Posterior cingulate gyrus (tissue), 11 donors: ENCODE measurements at regions not wholly inside any gene's neighbourhood (a gene's known extent, or its start where the extent isn't known, plus 50 kb on each side); places are given as distances from the start of the nearest gene placed in this dataset.
A peak's percentile ranks its signal among the peaks of the same experiment; 100 is the strongest.
"Not testable (repeated sequence)": the region's sequence is repeated elsewhere in the genome, so short reads cannot be mapped to it uniquely, and the experiment has no call there.

Experiments
- DNase-seq, 10 donors: peaks; one replicate each; pipeline versions ENCODE4 v3.0.0 to v3.0.0-alpha.2; 2020 to 2021; ENCODE audit warnings: mixed read lengths in 3 of 10
- intact Hi-C: fragments of 100-400 bp; cut with DNase I; formaldehyde crosslinking; loops from one replicate; pipeline ENCODE4 v1.15.1; 2023

- no peak for DNase-seq
- intact Hi-C loops = no loop called here
These were observed 201.3 kb downstream of the AKAP7 start for GRCh38 chr6:131336596-131336995.

GRCh38 chr6:131346896-131347295 lies 211.6 kb downstream of the AKAP7 start:
- intact Hi-C loops, DNase-seq: not testable (repeated sequence)

DNA sequence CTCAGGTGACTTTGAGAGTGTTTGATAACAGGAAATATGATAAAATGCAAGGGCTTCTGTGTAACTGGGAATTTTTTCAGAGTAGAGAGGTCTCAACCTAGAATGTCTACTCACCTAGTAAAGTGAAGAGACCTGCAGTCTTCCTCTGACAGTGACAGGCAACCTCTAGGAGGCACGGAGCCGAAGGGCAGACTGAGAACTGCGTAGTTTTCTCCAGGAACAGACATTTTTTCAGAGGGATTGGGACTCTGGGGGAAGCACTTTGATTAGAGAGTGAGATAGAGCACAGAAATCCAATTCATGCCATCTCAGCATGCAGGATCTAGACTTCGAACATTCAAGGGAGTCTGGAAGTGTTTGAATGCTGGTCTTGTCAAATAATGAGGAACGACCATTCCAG lies 213.3 kb downstream of the AKAP7 start:
- no peak for DNase-seq
- intact Hi-C loops = no loop called here

DNA sequence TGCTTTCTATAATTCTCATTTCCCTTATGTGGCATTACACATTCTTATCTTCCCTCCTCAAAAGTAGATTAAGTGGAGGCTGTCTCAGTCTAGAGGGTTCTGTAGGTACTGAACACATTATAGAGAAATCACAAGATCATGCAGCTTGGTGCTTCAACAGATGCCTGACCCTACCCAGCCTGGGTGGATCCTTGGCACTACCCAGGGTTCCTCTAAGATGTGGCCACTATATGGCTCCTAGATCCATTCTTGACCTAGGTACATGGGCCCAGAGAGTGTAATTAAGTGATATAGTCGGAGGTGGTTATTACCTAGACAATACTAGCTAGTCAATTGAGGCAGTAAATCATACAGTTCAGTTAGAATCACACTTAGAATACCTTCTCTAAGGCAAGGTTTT lies 213.9 kb downstream of the AKAP7 start:
- intact Hi-C loops = no loop called here
- no peak for DNase-seq

GRCh38 chr6:131353106-131353505 lies 217.8 kb downstream of the AKAP7 start:
- intact Hi-C loops = no loop called here
- DNase-seq = no peak

GRCh38 chr6:131353876-131354275 lies 218.6 kb downstream of the AKAP7 start:
- intact Hi-C loops = no loop called here
- no peak for DNase-seq

DNA sequence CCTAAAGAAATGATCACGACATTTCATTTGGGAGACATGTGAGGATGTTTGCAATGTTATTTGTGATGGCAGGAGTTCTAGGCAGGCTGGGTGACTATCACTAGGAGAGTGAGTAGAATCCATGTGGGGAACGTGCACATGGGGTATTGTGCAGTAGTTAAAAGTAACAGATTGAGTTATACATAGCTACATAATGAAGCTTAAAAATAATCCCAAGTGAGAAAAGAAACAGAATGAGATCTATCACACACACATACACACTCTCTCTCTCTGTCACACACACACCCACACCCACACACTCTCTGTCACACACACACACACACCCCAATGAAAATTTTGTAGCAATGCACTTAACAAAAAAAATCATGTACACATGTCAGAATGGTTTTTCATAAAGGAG lies 218.7 kb upstream of the ARG1 start:
- intact Hi-C loops = no loop called here
- DNase-seq = no peak

GRCh38 chr6:131356161-131356560 lies 216.9 kb upstream of the ARG1 start:
- intact Hi-C loops = no loop called here
- DNase-seq = no peak

DNA sequence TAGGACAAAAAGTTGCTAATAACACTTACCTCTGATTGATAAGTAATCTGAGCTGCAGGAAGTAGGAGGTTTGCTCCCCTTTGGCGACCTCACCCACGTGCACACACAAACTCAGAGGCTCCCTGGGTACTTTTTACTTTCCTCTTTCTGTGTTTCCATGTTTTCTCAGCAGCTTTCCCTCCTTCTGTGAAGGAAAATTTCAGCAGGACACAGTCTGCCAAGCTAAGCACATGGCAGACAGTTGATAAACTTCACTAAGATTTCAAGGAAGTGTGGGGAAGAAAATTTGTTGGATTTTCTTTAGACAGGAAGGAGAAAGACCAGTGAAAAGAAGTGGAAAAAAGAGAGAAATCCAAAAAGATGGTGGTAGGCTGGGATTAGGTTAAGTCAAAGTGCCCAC lies 215.5 kb upstream of the ARG1 start:
- DNase-seq = no peak
- intact Hi-C loops = no loop called here

GRCh38 chr6:131362070-131362469 lies 211.0 kb upstream of the ARG1 start:
- intact Hi-C loops = no loop called here
- DNase-seq = no peak

GRCh38 chr6:131362696-131363095 lies 210.3 kb upstream of the ARG1 start:
- no peak for DNase-seq
- intact Hi-C loops = no loop called here

GRCh38 chr6:131363947-131364834 lies 208.8 kb upstream of the ARG1 start:
- DNase-seq = no peak
- intact Hi-C loops = no loop called here

DNA sequence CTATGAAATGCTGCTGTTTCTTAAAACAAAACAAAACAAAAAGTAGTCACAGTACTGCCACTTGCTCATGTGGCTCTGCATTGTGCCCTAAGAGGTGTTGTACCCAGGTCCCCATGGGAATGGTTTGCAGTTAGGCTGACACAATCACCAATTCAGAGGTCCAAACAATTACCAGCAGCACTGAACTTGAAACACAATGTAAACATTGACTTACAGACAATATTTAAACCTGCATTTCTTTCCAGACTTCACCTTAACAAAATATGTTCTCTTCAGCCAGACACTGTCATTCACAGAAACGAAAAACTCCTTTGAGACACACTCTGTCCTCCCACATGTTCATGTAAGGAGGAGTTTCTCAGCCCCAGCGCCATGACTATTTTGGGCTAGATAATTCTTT lies 206.8 kb upstream of the ARG1 start:
- intact Hi-C loops = no loop called here
- DNase-seq = no peak

DNA sequence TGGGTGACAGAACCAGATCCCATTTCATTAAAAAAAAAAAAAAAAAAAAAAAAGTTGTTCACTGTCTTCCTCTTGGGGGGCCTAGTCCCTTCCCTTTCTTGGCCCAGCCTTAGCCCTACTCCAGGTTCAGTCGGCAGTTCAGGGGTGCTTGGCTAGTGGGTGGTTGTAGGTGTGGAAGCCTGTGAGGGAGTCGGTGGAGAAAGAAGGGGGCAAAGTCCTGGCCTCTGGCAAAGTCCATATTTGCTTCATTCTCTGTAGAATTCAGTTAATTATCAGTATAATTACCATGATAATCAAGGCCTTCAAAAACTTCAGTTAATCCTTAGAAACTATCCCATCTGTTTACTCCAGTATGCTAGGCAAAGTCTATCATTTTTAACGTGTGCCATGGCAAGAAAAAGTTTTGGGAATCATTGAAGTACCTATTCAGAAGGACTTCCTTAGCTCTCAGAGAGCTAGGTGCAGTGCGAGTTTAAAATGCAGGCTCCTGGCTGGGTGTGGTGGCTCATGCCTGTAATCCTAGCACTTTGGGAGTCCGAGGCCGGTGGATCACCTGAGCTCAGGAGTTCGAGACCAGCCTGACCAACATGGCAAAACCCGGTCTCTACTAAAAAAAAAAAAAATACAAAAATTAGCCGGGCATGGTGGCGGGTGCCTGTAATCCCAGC lies 205.7 kb upstream of the ARG1 start:
- no peak for DNase-seq
- intact Hi-C loops = no loop called here

DNA sequence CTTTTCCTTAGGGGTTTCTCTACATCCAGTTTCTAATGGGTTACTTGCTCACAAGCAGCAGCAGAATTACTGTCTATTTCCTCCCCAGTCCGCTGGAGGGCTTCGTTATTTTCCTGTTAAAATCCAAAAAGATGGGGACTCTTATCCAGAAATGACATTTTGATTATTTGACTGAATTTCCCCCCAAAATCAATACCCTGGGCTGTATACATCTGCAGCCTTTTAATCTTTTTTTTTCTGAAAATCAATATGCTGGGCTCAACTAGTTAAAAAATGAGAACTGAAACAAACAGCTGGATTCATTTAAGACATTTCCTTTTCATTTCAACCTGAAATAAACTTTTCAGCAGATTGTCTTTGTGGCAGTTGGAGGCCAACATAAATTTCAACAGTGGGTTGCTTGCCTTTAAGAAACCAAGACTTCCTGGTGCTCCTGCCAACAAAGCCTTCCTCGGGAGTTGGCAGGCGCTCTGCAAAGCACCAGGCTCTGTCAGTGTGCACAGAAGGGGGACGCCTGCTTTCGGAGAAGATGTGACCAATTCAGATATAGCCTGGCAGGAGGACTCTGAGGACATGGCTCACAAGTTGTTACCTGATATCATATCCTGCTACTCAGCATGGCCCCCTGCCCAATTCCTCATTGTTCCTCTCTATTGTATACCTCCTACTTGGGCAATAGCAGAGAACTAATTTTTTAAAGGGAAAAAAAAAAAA lies 204.7 kb upstream of the ARG1 start:
- intact Hi-C loops = no loop called here
- peak; percentile 37 to 95 (median 68) for DNase-seq

DNA sequence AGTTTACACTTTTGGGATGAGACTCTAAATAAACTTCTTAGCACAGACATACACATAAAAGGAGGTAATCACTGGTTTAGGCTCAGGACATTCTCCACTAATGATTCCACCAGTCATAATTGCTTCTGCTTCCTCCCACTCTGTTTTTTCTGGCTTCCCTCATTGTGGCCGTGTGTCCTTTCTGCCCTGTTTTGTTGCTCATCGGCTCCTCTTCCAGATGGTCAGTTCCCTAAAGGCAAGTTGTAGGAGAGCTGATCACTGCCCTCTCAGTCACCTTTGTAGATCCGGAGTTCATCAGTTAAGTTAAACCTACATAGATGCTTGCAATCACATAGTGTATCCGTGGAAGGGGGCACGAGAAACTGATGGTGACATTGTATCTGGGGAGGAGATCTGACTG lies 200.5 kb upstream of the ARG1 start:
- no peak for DNase-seq
- intact Hi-C loops = no loop called here

DNA sequence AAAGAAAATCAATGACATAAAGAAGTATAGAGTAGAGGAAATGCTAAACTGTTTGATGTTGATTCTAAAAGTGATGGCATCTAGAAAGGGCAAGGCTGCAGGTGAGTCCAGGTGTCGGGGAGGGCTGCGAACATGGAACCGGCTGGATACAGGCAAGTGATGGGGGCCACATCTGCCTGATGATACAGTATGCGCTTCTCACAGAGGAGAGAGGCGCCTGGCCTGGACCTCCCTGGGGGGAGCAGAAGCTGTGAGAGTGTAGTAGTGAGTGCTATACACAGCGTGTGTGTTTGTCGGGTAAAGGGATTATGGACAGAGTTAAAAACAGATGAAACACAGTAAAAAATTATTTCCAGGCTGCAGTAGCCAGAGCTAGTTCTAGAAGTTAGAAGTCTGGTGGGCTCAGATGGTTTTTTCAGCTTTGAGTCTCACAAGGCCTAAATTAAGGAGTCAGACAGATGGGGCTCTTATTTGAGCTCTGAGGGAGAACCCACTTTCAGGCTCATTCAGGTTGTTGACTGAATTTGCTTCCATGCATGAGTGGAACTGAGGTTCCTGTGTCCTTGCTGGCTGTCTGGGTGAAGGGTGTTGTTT lies 195.8 kb upstream of the ARG1 start:
- intact Hi-C loops = no loop called here
- DNase-seq = peak in 1 of 10 donors; percentile 65

DNA sequence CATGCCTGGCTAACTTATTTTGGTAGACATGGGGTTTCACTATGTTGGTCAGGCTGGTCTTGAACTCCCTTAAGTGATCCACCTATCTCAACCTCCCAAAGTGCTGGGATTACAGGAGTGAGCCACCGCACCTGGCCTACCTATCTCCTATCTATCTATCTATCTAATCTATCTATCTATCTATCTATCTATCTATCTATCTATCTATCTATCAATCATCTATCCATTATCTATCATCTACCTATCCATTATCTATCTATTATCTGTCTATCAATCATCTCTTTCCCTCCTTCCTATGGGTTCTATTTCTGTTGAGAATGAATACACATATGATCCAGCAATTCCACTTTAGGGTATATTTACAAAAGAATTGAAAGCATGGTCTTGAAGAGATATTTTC lies 194.2 kb upstream of the ARG1 start:
- DNase-seq = no peak
- intact Hi-C loops = no loop called here

DNA sequence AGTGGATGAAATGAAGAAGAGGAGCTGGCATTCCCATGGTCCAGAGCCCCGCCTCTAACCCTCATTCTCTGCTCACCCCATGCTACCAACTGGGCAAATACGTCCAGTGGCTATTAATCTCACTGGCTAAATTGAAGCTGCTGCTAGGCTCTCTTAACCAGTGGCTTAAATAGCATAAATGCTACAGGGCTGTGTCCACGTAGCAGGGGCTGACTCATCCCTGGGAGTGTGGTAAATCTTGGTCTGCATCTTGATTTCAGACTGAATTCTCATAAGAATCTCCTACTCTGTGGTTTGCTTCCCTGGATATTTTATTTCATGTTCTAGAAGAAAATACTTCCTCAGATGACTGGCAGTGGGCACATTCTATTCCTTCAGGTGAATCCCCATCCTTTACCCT lies 193.1 kb upstream of the ARG1 start:
- intact Hi-C loops = no loop called here
- peak in 1 of 10 donors; percentile 67 for DNase-seq

DNA sequence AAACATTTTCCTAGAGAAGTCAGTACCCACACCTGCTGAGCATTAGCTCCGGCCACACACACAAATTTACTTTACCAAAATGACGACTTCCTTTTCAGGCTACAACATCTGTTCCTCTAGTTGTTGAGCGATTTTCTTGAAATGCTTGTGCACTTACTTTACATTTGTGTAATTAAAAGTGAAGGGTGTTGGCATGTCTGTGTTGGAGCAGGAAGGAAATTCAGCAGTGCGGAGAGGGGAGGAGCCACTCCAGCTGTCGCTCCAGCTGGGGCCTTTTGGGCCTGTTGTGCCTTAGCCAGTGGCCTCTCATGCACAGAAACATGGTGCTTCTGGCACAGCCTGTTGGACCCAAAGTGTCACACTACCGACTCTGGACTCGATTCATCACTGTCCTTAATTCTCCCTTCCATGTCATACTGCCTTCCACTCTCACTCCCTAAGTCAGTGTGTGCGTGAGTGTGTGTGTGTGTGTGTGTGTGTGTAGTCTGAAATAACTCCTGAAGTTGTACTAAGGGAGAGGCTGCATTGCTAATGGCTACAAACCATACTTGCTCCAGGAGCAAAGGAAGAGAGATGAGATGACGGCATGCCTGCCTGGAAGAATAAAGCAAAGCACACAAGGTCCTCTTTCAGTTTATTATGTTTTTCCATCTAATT lies 191.8 kb upstream of the ARG1 start:
- intact Hi-C loops = no loop called here
- DNase-seq = peak in 1 of 10 donors; percentile 74

- peak in 1 of 10 donors; percentile 65 for DNase-seq
- intact Hi-C loops = no loop called here
These were observed 191.3 kb upstream of the ARG1 start for GRCh38 chr6:131381709-131382093.
